Osteocyte (in vitro differentiated cells): ENCODE measurements at regions not wholly inside any gene's neighbourhood (a gene's known extent, or its start where the extent isn't known, plus 50 kb on each side); places are given as distances from the start of the nearest gene placed in this dataset.
"Not testable (repeated sequence)": the region's sequence is repeated elsewhere in the genome, so short reads cannot be mapped to it uniquely, and the experiment has no call there.

ENCODE experiments used
- DNase-seq: peaks from one replicate; pipeline ENCODE4 v3.0.0; 2021; ENCODE audit warnings: mixed read lengths; ENCODE audit not compliant: unreplicated experiment; ENCODE audit errors: extremely low spot score
- H3K27ac Mint-ChIP-seq: one replicate; pipeline ENCODE4 v1.8.0; 2021; ENCODE audit warnings: mild to moderate bottlenecking, mixed read lengths; ENCODE audit not compliant: unreplicated experiment
- H3K27me3 Mint-ChIP-seq: one replicate; pipeline ENCODE4 v1.8.0; 2021; ENCODE audit warnings: mixed read lengths; ENCODE audit not compliant: unreplicated experiment
- H3K36me3 Mint-ChIP-seq: one replicate; pipeline ENCODE4 v1.8.0; 2021; ENCODE audit warnings: mixed read lengths; ENCODE audit not compliant: unreplicated experiment
- H3K4me1 Mint-ChIP-seq: one replicate; pipeline ENCODE4 v1.8.0; 2021; ENCODE audit warnings: mixed read lengths; ENCODE audit not compliant: unreplicated experiment
- H3K4me3 Mint-ChIP-seq: one replicate; pipeline ENCODE4 v1.8.0; 2021; ENCODE audit warnings: mild to moderate bottlenecking, moderate library complexity, mixed read lengths; ENCODE audit not compliant: unreplicated experiment
- H3K9me3 Mint-ChIP-seq: one replicate; pipeline ENCODE4 v1.8.0; 2021; ENCODE audit warnings: mixed read lengths; ENCODE audit not compliant: unreplicated experiment
- CTCF ChIP-seq: fragments of 200-600 bp; sonication (generic); IDR thresholded peaks from 2 replicates; pipeline ENCODE4 v1.5.0; 2021; ENCODE audit warnings: antibody characterized with exemption, mild to moderate bottlenecking, moderate library complexity

- Mint-ChIP-seq H3K4me3 (no peak overlapping the region), H3K27ac (peak overlapping the region; percentile 64), H3K4me1 (peaks cover 16% of the 10 kb centered on the region), H3K27me3 (no peaks in the 10 kb centered on the region), H3K36me3 (no peaks in the 10 kb centered on the region), H3K9me3 (no peaks in the 10 kb centered on the region)
- DNase-seq, result no peak
- no peak for TF ChIP-seq CTCF
Measured at GRCh38 chr18:49726675-49726963, 86.7 kb downstream of the ACAA2 start.

GRCh38 chr18:49725809-49726674 lies 87.3 kb downstream of the ACAA2 start:
- TF ChIP-seq CTCF, result no peak
- H3K4me1 Mint-ChIP-seq, result peaks cover 16% of the 10 kb centered on the region
- H3K9me3 Mint-ChIP-seq, result no peaks in the 10 kb centered on the region
- H3K27ac Mint-ChIP-seq, result peak overlapping the region; percentile 64
- H3K4me3 Mint-ChIP-seq, result no peak overlapping the region
- DNase-seq, result no peak
- H3K27me3 Mint-ChIP-seq, result no peaks in the 10 kb centered on the region
- no peaks in the 10 kb centered on the region for H3K36me3 Mint-ChIP-seq

- Mint-ChIP-seq H3K4me1 (peaks cover 12% of the 10 kb centered on the region), H3K9me3 (no peaks in the 10 kb centered on the region), H3K27me3 (no peaks in the 10 kb centered on the region), H3K36me3 (no peaks in the 10 kb centered on the region), H3K4me3 (no peak overlapping the region), H3K27ac (no peak overlapping the region)
- TF ChIP-seq CTCF, result no peak
- DNase-seq, result no peak
Measured at GRCh38 chr18:49723648-49724180, 89.6 kb downstream of the ACAA2 start.

GRCh38 chr18:49722477-49722876 lies 90.9 kb downstream of the ACAA2 start:
- no peak overlapping the region for H3K4me3 Mint-ChIP-seq
- H3K36me3 Mint-ChIP-seq, result no peaks in the 10 kb centered on the region
- H3K4me1 Mint-ChIP-seq, result peaks cover 12% of the 10 kb centered on the region
- no peak for DNase-seq
- no peak overlapping the region for H3K27ac Mint-ChIP-seq
- no peak for TF ChIP-seq CTCF
- H3K9me3 Mint-ChIP-seq, result no peaks in the 10 kb centered on the region
- peaks cover 6% of the 10 kb centered on the region for H3K27me3 Mint-ChIP-seq

- no peaks in the 10 kb centered on the region for H3K36me3 Mint-ChIP-seq
- H3K27me3 Mint-ChIP-seq, result peaks cover 8% of the 10 kb centered on the region
- no peak for DNase-seq
- no peak overlapping the region for H3K27ac Mint-ChIP-seq
- no peak overlapping the region for H3K4me3 Mint-ChIP-seq
- H3K4me1 Mint-ChIP-seq, result peaks cover 12% of the 10 kb centered on the region
- no peak for TF ChIP-seq CTCF
- no peaks in the 10 kb centered on the region for H3K9me3 Mint-ChIP-seq
Measured at GRCh38 chr18:49721981-49722380, 91.4 kb downstream of the ACAA2 start.

GRCh38 chr18:49720944-49721343 lies 92.4 kb downstream of the ACAA2 start:
- H3K9me3 Mint-ChIP-seq, H3K36me3 Mint-ChIP-seq, H3K27ac Mint-ChIP-seq, DNase-seq, H3K4me3 Mint-ChIP-seq, H3K27me3 Mint-ChIP-seq, H3K4me1 Mint-ChIP-seq: not testable (repeated sequence)
